ENCODE measurements at regions not wholly inside any gene's neighbourhood (a gene's known extent, or its start where the extent isn't known, plus 50 kb on each side); places are given as distances from the start of the nearest gene placed in this dataset.

- TF ChIP-seq CTCF (IDR thresholded peaks at IDR 0.05) (no peak), POLR2A (IDR thresholded peaks at IDR 0.05) (no peak)
Measured at GRCh38 chr16:66006485-66006884, 360.0 kb upstream of the CDH5 start.
